HG02759 (cell line): ENCODE measurements at regions not wholly inside any gene's neighbourhood (a gene's known extent, or its start where the extent isn't known, plus 50 kb on each side); places are given as distances from the start of the nearest gene placed in this dataset.

Experiments used
- ATAC-seq: cut with Tn5 transposase; IDR thresholded peaks from one replicate; pipeline ENCODE4 v1.9.1; 2021; ENCODE audit warnings: mild to moderate bottlenecking, moderate library complexity; ENCODE audit not compliant: unreplicated experiment

DNA sequence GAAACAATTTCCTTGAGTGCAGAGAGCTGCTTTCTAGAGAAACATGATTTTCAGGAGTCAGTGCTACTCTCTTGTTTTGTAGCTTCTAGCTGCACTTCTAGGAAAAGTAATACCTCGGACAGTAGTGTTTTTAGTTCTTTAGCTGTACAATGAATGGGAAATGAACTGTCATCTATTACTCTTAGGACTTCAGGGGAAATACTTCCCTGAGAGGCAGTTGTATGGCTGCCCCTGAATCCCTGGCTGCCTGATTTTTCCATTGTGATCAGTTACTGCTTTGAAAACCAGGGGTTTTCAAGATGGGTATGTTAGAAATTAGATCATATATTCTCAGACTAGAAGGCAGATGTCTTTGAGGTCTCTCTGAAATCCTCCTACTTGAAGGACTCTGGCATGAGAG, 200.3 kb upstream of the SEMA6D start:
- no peak for ATAC-seq

DNA sequence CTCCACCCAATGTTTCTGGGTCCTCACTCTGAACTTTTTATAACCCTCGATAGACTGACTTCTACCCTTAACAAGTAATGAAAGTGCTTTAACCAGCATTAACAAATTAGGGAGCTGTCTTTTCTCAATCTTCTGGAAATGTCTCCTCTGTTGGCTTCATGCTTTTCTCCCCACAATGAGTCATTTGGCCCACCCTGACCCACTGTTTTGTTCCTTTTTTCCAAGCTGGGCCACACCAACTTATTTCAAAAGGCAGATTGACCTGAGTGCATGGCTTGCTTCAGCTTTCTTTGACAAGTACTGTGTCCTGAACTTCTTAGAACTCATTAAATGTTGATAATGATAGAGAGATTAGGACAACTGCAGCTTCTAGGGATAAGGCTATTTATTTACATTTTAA, 199.6 kb upstream of the SEMA6D start:
- ATAC-seq = no peak

DNA sequence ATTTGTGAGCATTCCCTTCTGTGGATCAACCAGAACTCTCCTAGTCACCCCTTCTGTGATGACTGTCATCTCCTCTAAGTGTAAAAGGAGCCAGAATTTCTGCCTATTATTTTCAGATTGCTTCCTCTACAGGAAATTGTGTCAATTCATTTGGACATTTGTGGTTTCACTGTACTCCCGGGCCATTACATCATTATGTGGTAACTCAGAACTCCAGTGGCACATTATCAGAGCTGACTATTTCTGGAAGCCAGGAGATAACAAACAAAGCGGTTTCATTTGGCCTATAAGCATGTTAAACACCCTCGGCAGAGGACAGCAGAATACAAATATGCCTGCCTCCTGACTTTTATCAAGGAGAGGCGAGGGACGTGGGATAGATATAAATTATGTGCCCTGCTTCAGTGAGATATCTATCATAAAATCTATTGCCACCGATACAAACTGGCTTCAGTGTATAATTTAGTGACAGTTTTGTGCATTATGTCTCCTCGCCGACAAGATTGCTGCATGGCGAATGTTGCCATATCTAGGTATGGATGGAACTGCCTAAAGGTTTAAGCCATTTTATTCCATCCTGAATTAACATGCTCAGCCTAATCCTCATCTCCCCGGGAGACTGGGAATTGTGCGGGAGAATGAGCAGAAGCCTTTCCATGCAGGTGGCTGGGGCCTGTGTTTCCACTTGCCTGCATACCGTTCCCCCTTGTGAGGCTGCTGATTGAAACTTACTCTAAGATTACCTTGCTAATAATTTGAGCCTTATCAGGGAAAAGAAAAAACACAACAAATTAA, 193.4 kb upstream of the SEMA6D start:
- ATAC-seq = no peak

DNA sequence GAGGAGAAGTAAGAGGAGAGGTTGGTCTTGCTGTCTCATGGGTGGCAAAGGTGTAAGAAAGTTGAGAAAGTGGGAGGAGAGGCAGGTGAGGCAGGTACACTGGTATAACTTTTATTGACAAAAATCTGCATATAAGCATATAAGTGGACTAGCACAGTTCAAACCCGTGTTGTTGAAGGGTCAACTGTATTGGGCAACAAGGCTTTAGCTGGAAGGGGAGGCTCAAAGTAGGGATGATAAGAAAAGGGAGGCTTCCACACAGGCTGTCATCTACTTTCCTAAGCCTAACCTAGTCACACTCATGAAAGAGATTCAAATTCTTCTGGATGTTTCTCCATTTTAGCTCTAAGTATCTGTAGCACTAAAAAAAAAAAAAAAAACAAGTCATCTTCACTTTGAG, 188.1 kb upstream of the SEMA6D start:
- no peak for ATAC-seq

DNA sequence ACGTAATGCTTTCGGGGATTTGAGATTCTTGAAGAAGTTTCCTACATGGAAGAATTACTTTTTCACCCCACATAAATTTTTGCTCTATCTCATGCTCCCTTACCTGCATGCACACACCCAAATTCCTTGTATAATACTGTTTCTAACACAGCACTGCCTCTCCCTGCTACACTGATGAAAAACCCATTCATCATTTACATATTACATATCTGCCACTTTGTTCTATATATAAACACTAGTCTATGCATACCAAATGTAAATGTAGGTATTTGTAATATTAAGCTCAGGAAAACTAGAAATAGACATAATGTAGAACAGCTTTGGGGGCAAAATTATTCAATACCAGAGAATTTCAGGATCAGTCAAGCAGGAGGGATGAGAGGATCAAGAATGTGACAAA, 182.6 kb upstream of the SEMA6D start:
- no peak for ATAC-seq

DNA sequence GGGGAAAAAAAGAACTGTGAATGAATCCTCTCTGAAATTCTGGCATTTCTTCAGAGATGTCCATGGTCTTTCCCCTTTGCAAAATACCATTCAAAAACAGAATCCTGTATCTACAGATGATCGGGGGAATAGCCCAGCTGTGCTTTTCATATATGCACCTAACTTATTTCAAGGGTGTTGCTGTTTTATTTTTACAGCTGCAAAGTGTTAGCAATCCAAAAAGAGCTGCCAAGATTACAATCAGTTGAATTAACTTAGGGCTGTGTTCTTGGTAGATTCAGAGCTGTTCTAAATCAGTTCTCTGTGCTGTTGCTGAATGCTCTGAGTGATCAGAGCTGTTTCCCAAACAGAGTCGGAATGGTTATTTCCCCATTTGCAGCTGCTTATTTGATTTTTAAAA, 175.7 kb upstream of the SEMA6D start:
- ATAC-seq = no peak

DNA sequence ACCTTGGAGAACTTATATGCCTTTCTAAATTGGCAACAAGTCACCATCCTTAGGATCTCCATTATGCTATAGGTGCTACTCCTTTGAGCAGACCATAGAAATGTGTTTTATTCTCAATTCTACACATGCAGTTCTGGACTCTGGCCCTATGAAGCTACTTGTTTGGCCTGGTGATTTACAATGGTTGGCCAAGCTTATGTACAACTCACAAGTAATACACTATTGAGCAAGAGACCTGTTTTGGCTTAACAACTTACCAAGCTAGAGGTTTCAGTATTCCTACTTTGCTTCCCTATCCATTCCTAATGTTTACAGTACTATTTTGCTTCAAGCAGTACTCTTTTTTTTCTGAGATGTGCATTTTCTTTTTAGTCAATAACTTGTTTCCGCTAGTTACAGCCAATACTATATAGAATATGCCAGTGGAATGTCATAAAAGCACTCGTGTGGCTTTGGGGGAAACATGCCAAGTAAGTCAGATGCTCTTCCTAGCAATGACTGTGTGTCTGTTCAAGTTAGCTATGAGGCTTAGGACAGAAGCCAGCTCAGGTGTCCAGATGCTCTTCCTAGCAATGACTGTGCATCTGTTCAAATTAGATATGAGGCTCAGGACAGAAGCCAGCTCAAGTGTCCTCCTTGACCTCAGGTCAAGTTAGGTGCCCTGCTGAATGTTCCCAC, 174.9 kb upstream of the SEMA6D start:
- no peak for ATAC-seq

- no peak for ATAC-seq
Measured at GRCh38 chr15:47548231-47548630, 169.1 kb upstream of the SEMA6D start.

- no peak for ATAC-seq
Measured at GRCh38 chr15:47548986-47549385, 168.3 kb upstream of the SEMA6D start.

GRCh38 chr15:47551079-47551478, 166.2 kb upstream of the SEMA6D start:
- no peak for ATAC-seq

GRCh38 chr15:47551546-47551945, 165.8 kb upstream of the SEMA6D start:
- ATAC-seq = no peak

- no peak for ATAC-seq
Measured at GRCh38 chr15:47552978-47553608, 164.2 kb upstream of the SEMA6D start.

DNA sequence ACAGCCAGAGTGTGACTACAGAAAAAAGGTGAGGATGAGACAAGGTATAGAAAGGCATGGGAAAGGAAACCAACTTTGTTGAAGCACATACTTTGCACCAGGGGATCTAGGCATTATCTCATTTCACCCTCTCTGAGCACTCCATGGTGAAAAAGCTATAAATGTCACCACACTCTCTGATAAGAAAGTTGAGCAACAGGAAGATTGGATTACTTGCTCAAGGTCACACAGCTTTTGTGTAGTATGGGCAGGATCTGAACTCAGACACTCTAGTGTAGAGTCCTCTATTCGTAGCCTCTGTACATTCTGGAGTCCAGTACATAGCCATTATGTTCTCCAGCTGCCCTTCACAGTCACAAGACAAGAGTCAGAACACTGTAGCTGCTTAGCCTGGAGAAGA, 163.4 kb upstream of the SEMA6D start:
- no peak for ATAC-seq

DNA sequence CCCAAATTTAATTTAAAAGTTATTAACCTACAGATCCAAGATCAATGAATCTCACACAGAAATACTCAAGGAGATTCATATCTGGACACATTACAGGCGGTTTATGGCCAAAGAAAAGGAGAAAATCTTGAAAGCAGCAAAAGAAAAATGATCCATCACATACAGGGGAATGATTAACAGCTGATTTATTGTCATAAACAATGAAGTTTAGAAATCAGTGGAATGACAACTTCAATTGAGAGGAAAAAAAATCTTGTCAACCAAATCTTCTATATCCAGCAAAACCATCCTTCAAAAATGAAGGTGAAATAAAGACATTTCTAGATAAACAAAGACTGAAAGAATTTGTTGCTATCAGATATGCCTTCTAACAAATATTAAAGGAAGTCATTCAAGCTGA, 156.2 kb upstream of the SEMA6D start:
- ATAC-seq = no peak

DNA sequence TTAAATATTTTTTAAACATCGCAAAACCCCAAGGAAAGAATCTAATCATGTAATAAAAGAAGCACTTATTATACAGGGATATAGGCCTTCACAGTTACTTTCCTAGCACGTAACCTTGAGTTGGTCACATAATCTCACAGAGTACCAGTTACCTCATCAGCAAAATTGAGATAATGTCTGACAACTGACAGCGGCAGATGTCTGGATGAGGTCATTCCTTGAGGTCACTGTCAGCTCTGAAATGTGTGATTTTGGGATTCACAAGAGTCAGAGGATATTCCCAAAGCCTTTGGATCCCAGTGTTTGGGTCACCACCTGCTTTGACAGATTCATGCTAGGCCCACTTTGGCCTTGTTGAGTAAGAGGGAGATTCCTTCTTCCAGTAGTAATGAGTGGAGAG, 151.4 kb upstream of the SEMA6D start:
- ATAC-seq = no peak

GRCh38 chr15:47566610-47567009, 150.7 kb upstream of the SEMA6D start:
- no peak for ATAC-seq

GRCh38 chr15:47568030-47568429, 149.3 kb upstream of the SEMA6D start:
- no peak for ATAC-seq

DNA sequence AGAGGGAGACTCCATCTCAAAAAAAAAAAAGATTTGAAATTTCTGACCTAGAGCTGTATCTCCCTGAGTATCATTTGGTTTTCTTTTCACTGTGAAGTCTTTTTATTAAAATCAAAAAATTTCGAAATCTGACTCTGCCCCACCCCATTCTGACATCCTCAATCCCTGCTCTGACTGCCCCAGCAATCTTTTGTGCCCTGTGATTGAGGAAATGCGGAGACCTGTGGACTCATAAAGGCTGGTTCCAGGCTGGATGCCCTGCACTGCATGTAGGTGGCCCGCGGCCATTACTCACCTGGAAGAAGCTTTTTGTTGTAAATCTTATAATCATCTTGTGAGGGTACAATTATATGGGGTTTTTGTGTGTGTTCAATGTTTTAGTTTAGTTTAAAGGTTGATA, 147.3 kb upstream of the SEMA6D start:
- no peak for ATAC-seq

DNA sequence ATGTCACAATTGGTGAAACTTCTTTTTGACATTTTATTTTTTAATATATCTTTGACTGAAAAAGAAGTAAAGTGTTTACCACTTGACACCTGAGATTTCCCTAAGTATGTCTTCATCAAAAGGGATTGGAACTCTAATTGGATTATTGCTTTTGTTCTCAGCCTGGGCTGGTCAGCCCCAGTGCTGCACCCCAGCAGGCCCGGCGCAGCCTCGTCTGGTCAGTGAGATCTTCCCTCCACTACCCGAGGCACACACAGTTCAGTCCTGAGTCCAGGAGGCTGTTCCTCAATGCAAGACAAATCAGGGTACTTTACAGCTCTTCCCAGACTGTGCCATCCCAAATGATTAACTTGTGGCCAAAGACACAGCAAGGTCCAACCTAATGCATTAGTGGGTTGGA, 146.9 kb upstream of the SEMA6D start:
- no peak for ATAC-seq

- ATAC-seq = no peak
Measured at GRCh38 chr15:47570881-47571640, 146.2 kb upstream of the SEMA6D start.

GRCh38 chr15:47573673-47574072, 143.6 kb upstream of the SEMA6D start:
- no peak for ATAC-seq
